ENCODE measurements at regions not wholly inside any gene's neighbourhood (a gene's known extent, or its start where the extent isn't known, plus 50 kb on each side); places are given as distances from the start of the nearest gene placed in this dataset.

DNA sequence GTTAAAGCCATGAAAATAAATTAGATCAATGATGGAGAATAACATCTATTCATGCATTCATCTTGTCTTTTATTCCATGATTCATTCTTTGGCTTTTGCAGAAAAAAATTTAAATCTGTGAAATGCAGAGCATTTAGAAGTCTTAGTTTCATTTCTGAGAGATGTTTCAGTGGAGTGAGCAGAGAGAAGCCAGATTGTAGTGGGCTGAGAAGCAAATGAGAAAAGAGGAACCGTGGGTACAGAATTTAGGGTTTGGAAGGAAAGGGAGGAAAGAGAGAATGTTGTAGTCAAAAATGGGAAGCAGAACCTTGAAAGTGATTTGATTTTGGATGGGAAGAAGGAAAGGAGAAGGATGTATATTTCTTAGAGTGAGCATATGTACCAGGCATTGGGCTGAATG, 260.3 kb upstream of the MAN1A1 start:
- POLR2A ChIA-PET (ENCODE audit: unreplicated experiment): no interaction called here

More for the DNA sequence above, 260.3 kb upstream of the MAN1A1 start:
- H3K23ac ChIP-seq (ENCODE audit: low read depth, low read length): no peak overlapping the region
- no peaks in the 10 kb centered on the region; the same call in 1 of the 2 replicates for H3K9me1 ChIP-seq (ENCODE audit: insufficient read depth, low read length)
- H3K9me3 ChIP-seq (ENCODE audit: control insufficient read depth, insufficient read depth, low read length): no peaks in the 10 kb centered on the region
- H2BK120ac ChIP-seq (ENCODE audit: low read depth, low read length): no peak overlapping the region
- H3K56ac ChIP-seq (ENCODE audit: extremely low read depth, insufficient read depth, low read length): no peak overlapping the region
- H3K4me1 ChIP-seq (ENCODE audit: control insufficient read depth, insufficient read depth, low read length): peaks cover 5% of the 10 kb centered on the region
- TF ChIP-seq, protein P1, sequence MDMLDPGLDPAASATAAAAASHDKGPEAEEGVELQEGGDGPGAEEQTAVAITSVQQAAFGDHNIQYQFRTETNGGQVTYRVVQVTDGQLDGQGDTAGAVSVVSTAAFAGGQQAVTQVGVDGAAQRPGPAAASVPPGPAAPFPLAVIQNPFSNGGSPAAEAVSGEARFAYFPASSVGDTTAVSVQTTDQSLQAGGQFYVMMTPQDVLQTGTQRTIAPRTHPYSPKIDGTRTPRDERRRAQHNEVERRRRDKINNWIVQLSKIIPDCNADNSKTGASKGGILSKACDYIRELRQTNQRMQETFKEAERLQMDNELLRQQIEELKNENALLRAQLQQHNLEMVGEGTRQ (IDR thresholded peaks at IDR 0.05; ENCODE audit: low read depth, low read length): no peak
- TF ChIP-seq, protein P2, sequence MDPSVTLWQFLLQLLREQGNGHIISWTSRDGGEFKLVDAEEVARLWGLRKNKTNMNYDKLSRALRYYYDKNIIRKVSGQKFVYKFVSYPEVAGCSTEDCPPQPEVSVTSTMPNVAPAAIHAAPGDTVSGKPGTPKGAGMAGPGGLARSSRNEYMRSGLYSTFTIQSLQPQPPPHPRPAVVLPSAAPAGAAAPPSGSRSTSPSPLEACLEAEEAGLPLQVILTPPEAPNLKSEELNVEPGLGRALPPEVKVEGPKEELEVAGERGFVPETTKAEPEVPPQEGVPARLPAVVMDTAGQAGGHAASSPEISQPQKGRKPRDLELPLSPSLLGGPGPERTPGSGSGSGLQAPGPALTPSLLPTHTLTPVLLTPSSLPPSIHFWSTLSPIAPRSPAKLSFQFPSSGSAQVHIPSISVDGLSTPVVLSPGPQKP (IDR thresholded peaks at IDR 0.05; ENCODE audit: borderline replicate concordance, low read depth, low read length): no peak
- TF ChIP-seq RFX5 (IDR thresholded peaks at IDR 0.05; ENCODE audit: low read depth, low read length): no peak
- TF ChIP-seq, protein P3, sequence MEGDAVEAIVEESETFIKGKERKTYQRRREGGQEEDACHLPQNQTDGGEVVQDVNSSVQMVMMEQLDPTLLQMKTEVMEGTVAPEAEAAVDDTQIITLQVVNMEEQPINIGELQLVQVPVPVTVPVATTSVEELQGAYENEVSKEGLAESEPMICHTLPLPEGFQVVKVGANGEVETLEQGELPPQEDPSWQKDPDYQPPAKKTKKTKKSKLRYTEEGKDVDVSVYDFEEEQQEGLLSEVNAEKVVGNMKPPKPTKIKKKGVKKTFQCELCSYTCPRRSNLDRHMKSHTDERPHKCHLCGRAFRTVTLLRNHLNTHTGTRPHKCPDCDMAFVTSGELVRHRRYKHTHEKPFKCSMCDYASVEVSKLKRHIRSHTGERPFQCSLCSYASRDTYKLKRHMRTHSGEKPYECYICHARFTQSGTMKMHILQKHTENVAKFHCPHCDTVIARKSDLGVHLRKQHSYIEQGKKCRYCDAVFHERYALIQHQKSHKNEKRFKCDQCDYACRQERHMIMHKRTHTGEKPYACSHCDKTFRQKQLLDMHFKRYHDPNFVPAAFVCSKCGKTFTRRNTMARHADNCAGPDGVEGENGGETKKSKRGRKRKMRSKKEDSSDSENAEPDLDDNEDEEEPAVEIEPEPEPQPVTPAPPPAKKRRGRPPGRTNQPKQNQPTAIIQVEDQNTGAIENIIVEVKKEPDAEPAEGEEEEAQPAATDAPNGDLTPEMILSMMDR (conservative IDR thresholded peaks at IDR 0.05; ENCODE audit: low read depth, low read length): no peak
- TF ChIP-seq CEBPB (IDR thresholded peaks at IDR 0.05; ENCODE audit: low read depth, low read length): no peak
- no peak for TF ChIP-seq SMC3 (IDR thresholded peaks at IDR 0.05; ENCODE audit: low read depth, low read length)
- no peak for TF ChIP-seq MXI1 (IDR thresholded peaks at IDR 0.05; ENCODE audit: borderline replicate concordance, low read depth, low read length)
- TF ChIP-seq RAD21 (IDR thresholded peaks at IDR 0.05; ENCODE audit: low read length): no peak
- no peak for TF ChIP-seq POLR2A (IDR thresholded peaks at IDR 0.05; ENCODE audit: low read depth, low read length)
- no peak for TF ChIP-seq RCOR1 (IDR thresholded peaks at IDR 0.05; ENCODE audit: insufficient replicate concordance, low read length)
- no peak for TF ChIP-seq BHLHE40 (IDR thresholded peaks at IDR 0.05; ENCODE audit: low read depth, low read length)
- no peak for TF ChIP-seq MAFK (IDR thresholded peaks at IDR 0.05; ENCODE audit: low read depth, low read length)
- TF ChIP-seq NFE2L2 (IDR thresholded peaks at IDR 0.05; ENCODE audit: low read depth, low read length): no peak
- TF ChIP-seq MAZ (IDR thresholded peaks at IDR 0.05; ENCODE audit: borderline replicate concordance, low read depth, low read length): no peak
- no peak for TF ChIP-seq CHD1 (IDR thresholded peaks at IDR 0.05; ENCODE audit: low read depth, low read length)
- no peak for TF ChIP-seq FOS (IDR thresholded peaks at IDR 0.05; ENCODE audit: low read depth, low read length)
- H4K91ac ChIP-seq (ENCODE audit: insufficient read depth, low read depth, low read length): no peak overlapping the region
- in situ Hi-C loops (cut with MboI; ENCODE audit: low sequenced_read_pairs): no loop called here
- no peak overlapping the region for H2BK15ac ChIP-seq (ENCODE audit: low read depth, low read length)
- no peaks in the 10 kb centered on the region for H3K36me3 ChIP-seq (ENCODE audit: control insufficient read depth, insufficient read depth, low read length)
- H3K14ac ChIP-seq (replicated peaks; ENCODE audit: low read depth, low read length): no peak overlapping the region
- H2AFZ ChIP-seq (replicated peaks; ENCODE audit: low read length, poor library complexity): no peak overlapping the region
- H3K4me3 ChIP-seq (ENCODE audit: insufficient read depth, low read depth, low read length): no peak overlapping the region
- 83% methylated on average over 1 of the region's 1 CpG; no CpG with 5 or more reads in 1 of the 2 experiments for WGBS, 2 experiments (ENCODE audit: extremely low coverage in 2 of 2, insufficient read length in 1 of 2)
- H3K18ac ChIP-seq (ENCODE audit: low read depth, low read length): no peak overlapping the region
- no peaks in the 10 kb centered on the region for H4K20me1 ChIP-seq (ENCODE audit: insufficient read depth, low read length)
- no peak overlapping the region for H2AK5ac ChIP-seq (ENCODE audit: low read depth, low read length)
- dilution Hi-C loops (cut with HindIII; ENCODE audit: low sequenced_read_pairs, unreplicated experiment): no loop called here
- ATAC-seq (ENCODE audit: low read depth): no peak
- intact Hi-C loops (cut with micrococcal nuclease): loop anchor here (10.0 kb wide), 1 partner anchor 455 kb away; no protein-coding TSS in a partner anchor
- no peaks in the 10 kb centered on the region for H3K79me1 ChIP-seq (ENCODE audit: low read depth in 1 of 2, low read length in 2 of 2)
- CTCF ChIA-PET: no interaction called here
- no peak for DNase-seq
- H4K8ac ChIP-seq (ENCODE audit: low read depth in 2 of 2, low read length in 2 of 2): no peak overlapping the region
- H2BK20ac ChIP-seq (ENCODE audit: low read depth, low read length): no peak overlapping the region
- no peaks in the 10 kb centered on the region; the same call in 1 of the 2 replicates for H3K27me3 ChIP-seq (ENCODE audit: control insufficient read depth, insufficient read depth, low read length)
- no peak overlapping the region for H3K4ac ChIP-seq (ENCODE audit: low read depth, low read length)
- H2BK5ac ChIP-seq (ENCODE audit: low read depth, low read length, poor library complexity, severe bottlenecking): no peak overlapping the region
- BruUV-seq (replicated peaks): no TSS peak
- H3K4me2 ChIP-seq (ENCODE audit: low read depth, low read length): no peak overlapping the region
- no peak overlapping the region for H3K9ac ChIP-seq (ENCODE audit: low read depth, low read length)
- H4K5ac ChIP-seq (ENCODE audit: low read depth, low read length): no peak overlapping the region
- no peak overlapping the region for H2AK9ac ChIP-seq (replicated peaks; ENCODE audit: low read depth, low read length, poor library complexity)
- H3K27ac ChIP-seq (ENCODE audit: insufficient read depth, low read length): no peak overlapping the region

Measured in IMR-90 (cell line).